ENCODE measurements at regions not wholly inside any gene's neighbourhood (a gene's known extent, or its start where the extent isn't known, plus 50 kb on each side); places are given as distances from the start of the nearest gene placed in this dataset.

- no peak for DNase-seq
Observed at GRCh38 chr18:24840640-24841039, 380.2 kb downstream of the HRH4 start.

DNA sequence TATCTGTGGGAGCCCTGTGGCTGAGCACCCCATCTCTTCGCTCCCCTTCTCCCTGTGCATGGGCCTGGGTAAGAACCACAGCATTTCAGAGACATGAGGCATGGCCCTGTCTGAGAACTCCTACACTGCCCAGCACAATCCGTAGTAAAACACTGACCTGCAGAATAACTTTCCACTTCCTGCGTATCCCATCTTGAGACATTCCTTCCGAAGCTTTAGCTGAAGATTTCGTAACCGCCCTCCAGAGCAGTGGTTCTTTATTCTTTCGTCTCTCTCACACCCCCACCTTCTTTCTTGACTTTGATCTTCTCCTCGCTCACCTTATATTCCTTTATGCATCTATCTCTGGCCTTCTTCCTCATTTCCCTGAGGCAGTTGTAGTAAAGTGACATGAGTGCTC, 381.1 kb downstream of the HRH4 start:
- no peak for DNase-seq

- DNase-seq, result no peak
Observed at GRCh38 chr18:24843123-24843522, 382.7 kb downstream of the HRH4 start.

DNA sequence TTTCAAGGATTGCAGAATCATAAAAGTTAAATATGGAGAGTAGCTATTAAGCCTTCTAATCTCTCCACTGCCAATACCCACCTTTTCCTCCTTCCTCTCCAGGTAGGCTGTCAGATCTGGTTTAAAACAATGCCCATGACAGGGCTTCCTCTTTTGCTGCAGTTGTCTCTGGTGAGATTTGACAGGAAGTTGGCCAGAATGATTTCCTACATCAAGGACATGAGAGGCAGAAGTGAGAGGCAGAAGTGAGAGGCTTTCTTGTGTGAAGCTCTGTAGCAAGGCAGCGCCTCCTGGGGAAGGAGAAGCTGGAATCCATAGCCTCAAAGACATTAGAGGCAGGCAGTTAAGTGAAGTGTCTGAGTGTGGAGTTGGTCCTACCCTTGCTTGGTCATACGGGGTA, 385.7 kb downstream of the HRH4 start:
- DNase-seq, result no peak

DNA sequence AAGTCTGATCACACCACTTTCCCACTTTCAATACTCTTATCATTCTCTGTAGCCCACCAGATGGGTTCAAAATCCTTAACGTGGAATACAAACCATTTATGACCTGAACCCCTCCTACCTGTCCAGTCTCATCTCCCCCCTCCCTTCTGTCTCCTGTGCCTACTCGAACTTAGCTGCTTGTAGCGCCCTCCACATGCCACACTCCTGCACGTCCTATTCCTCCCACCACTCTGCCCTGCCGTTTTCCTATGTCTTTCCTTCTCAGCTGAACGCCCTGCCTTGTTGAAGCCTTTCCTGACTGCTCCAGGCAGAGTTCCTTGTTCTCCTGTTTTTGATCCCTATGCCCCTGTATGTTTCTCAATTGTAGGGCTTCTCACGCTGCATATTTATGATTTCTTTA, 390.1 kb downstream of the HRH4 start:
- no peak for DNase-seq

DNA sequence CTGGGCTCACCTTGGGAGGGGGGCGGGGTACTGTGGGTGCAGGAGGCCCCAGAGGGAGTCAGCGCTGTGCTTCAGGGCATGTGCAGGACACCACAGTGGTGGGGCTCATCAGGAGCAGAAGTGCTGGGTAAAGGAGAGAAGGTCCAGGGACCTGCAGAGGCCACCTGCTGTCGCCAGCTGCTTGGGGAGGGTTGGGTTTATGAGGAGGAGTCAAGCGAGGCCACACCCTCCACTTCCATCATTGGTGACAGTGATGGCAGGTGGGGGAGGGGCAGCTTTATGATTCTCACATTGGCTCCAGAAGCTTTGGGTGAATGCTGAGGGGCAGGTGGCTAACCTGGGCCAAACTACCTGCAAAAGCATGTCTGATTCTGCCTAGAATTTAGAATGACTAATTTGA, 392.6 kb downstream of the HRH4 start:
- no peak for DNase-seq

GRCh38 chr18:24860978-24861680, 400.7 kb downstream of the HRH4 start:
- DNase-seq, result no peak

GRCh38 chr18:24862201-24862816, 401.9 kb downstream of the HRH4 start:
- no peak for DNase-seq

DNA sequence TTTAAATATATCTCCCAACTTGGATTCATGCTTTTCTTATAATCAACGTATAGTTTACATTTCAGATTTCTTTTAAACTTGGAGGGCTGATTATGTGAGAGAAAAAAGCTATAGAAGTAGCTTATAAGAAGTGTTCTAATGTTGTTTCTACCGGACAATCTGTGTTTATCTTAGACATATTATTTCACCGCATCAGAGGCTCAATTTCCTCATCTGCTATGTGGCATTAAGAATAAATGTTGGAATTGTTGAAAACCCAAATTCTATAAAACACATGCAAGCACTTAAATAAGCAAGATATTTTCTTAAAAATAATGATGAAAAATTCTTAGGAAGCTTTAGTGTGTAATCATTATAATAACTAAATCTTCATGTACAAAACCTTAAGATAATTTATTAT, 407.9 kb downstream of the HRH4 start:
- no peak for DNase-seq

DNA sequence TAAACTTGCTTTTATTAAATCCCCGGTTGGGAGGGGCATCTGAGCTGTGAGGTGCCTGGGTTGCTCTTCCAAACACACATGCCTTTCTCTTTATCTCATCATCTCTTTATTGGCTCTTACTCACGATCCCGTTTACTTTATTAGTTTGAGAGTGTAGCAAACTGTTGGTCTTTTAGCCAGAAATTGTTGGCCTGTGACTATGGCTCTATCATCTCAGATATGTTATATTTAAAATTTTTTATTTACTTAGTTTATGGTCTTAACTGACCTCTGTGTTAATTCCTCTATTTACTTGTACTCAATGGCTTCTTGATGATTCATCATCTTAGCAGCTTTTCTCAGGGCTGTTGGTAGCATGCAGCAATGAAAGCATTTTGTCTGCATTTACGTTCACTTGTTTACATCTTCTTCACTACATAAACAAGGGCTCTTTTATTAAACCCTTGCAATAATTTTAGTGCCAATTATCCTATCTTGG, 408.4 kb downstream of the HRH4 start:
- no peak for DNase-seq

GRCh38 chr18:24869285-24869684, 408.8 kb downstream of the HRH4 start:
- no peak for DNase-seq

DNA sequence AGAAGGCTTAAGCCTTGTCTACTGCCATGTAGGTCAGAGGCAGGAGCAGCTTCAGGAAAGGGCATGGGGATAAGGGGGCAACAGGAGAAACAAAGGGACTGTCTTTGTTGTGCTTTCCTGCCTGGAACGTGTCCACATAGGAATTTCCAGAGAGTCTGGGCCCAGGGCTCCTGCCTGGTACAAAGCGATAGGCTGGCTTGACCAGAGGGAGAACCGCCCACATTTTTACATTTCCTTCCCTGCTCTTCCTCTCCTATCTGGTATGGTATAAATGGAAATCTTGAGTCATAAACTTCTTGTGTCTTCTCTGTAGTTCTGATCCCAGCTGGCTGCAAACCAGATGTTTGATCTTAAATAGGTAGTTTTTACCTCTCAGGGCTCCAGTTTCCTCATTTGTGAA, 414.8 kb downstream of the HRH4 start:
- DNase-seq, result no peak

DNA sequence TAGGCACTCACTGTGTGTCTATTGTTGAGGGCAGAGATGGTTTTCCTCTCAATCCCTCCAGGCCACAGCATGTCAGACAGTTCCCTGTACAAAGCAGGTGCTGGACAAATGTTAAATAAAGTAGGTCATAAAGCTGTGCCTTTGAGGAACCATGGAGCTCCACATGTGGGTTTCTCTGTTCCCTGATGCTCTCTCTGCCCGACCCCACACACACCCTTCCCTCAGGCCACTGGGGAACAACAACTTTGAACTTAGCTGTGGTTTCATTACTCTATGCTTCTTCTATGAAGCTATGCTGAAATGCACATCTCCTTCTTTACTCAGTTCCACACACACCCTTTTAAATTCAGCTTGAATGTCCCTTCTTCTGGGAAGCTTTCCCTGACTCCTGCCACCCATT, 415.3 kb downstream of the HRH4 start:
- no peak for DNase-seq

DNA sequence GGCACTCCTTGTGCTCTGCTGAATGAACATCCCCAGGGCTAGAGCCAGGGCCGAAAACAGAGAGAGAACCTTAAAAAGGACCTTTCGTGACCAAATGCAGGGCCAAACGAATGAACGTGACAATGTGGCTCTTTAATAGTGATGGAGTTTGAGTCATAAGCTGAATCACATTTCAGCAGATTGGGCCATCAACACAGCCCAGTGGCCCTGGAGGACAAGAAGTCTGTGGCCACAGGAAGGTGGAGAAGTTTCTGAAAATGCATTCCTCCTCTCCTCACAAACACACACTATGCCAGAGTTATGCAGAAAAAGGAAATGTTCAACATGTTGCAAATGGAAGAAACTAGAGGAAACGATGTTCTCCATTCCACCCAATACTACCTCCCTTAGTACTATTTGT, 415.8 kb downstream of the HRH4 start:
- no peak for DNase-seq

DNA sequence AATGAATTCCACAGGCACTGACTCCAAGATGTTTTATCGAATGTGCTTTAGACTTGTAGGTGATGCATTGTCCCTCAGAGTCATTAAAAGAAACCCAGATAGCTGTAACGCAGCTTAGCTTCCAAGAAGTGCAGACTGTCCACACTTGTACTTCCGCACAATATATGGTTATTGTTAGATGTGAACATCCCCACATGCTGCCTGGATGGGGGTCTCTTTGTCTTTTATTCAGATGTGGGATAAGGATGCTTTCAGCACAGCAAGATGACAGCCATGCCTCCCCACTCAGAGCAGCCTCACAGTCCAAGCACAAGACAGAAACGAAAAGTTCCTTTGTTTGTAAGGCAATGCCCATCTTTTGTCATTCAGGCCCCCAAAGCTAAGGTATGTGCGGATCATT, 416.6 kb downstream of the HRH4 start:
- no peak for DNase-seq

GRCh38 chr18:24877546-24877945, 417.1 kb downstream of the HRH4 start:
- no peak for DNase-seq

GRCh38 chr18:24878289-24878688, 417.9 kb downstream of the HRH4 start:
- no peak for DNase-seq

- DNase-seq, result no peak
Observed at GRCh38 chr18:24885276-24885675, 424.8 kb downstream of the HRH4 start.

DNA sequence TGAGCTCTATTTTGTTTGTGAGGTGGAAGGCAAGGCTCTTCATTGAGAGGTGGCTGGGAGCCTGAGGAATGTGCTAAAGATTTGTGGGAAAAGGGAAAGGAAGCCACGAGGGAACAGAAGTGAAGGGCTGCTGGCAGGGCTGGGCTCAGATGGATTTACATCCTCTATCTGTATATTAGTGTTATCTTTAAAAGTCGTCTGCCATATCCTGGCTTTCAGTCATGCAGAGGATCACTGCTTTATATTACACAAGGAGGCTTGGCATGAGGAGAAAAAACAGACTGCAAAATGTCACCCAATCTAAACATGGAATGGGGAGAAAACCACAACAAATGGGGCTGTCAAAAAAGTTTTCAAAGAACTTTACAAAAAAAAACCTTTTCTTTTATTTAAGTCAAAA, 434.4 kb downstream of the HRH4 start:
- DNase-seq, result no peak

DNA sequence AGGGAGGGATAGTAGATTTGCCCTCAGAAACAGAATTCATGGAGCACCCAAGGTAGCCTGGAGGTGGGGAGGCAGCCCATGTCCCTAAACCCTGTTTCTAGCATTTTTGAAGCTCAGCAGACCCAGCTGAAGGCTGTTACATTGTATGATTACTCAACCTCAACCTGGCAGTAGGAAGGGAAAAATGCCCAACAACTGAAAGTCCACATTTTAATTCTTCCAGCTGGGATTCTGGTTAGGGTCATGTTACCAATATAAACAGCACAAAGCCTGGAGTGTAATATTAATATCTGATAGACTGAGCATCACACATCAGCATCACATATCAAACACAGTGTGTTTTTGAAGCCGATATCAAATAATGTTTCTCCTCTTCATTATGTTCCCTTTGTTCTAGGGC, 437.0 kb downstream of the HRH4 start:
- DNase-seq, result no peak

- DNase-seq, result no peak
Observed at GRCh38 chr18:24910221-24910620, 441.7 kb downstream of the ZNF521 start.

GRCh38 chr18:24913507-24914170, 438.3 kb downstream of the ZNF521 start:
- DNase-seq, result no peak

- DNase-seq, result no peak
Observed at GRCh38 chr18:24914171-24914525, 437.8 kb downstream of the ZNF521 start.

- no peak for DNase-seq
Observed at GRCh38 chr18:24914685-24915084, 437.3 kb downstream of the ZNF521 start.

DNA sequence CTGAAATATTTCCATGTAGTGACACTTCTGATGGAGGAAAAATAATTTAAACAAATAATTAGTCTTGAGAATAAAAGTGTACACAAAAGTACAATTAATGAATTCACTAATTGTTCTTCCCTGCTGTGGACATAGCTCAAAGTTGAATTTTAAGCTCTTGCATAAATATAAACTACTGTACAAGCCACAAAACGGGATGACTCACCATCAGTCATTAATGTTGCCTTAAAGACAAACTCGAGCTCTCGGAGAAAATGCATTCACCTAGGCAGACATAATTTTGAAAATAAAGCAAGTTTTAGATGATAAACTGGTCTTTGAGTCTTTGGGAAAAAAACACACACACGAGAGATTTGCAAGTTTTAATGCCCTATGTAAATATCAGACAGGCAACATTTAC, 436.4 kb downstream of the ZNF521 start:
- DNase-seq, result no peak

Data from activated effector memory CD4-positive, alpha-beta T cell treated with Interleukin-2 at 50 U/mL for 16 hours (primary cell).